Left lobe of liver (tissue), 2 donors: ENCODE measurements at regions not wholly inside any gene's neighbourhood (a gene's known extent, or its start where the extent isn't known, plus 50 kb on each side); places are given as distances from the start of the nearest gene placed in this dataset.
A peak's percentile ranks its signal among the peaks of the same experiment; 100 is the strongest.
"Not testable (repeated sequence)": the region's sequence is repeated elsewhere in the genome, so short reads cannot be mapped to it uniquely, and the experiment has no call there.

Experiments
- ATAC-seq: fragments of 200-7000 bp; cut with Tn5 transposase; one replicate; pipeline ENCODE4 v1.9.1; 2020; ENCODE audit warnings: mild to moderate bottlenecking, moderate library complexity
- DNase-seq: peaks from one replicate; pipeline ENCODE4 v3.0.0-alpha.2; 2020; ENCODE audit warnings: low spot score
- donor health status: DM: no; HTN: no; CAD: no; lungs with moderate emphysema.
- donor health status: DM: no; HTN: yes; CAD: no.

GRCh38 chr18:51447351-51448342 lies 250.2 kb upstream of the MEX3C start:
- no peak for DNase-seq

DNA sequence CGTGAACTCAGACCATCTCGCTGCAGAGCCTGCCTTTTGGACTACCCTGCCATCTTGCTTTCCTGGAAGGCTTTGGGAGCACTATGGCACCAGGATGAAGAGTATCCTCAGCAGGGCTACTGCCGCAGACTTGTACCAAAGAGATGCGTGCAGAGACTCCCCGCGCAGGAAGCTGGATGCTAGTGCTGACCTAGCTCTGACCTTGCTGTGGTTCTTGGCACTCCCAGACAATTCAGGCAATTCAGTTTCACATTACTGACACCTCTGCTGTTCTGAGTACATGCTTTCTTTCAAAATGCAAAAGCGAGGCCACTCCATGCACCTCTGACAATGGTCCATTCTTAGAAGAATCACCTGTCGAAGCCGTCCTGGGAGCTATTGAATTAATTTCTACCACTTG lies 251.5 kb upstream of the MEX3C start:
- ATAC-seq (no peak), DNase-seq (no peak)

More at GRCh38 chr18:51447351-51448342, 250.2 kb upstream of the MEX3C start:
- no peak for ATAC-seq

DNA sequence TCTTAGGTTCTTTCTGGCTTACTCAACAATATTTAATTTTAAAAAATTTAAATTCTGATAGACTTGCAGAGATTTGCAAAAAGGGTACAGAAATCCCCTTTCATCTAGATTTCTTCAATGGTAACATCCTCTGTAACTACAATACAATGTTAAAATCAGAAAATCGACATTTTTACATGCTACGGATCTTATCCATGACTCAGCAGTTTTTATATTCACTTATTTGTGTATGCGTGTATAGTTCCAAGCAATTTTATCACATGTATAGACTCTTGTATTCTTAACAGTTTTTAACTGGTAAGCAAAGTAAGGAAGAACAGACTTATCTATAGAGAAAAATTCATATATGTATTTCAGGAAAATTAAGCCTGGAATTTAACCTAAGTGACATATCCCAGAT lies 256.1 kb upstream of the MEX3C start:
- ATAC-seq = no peak

DNA sequence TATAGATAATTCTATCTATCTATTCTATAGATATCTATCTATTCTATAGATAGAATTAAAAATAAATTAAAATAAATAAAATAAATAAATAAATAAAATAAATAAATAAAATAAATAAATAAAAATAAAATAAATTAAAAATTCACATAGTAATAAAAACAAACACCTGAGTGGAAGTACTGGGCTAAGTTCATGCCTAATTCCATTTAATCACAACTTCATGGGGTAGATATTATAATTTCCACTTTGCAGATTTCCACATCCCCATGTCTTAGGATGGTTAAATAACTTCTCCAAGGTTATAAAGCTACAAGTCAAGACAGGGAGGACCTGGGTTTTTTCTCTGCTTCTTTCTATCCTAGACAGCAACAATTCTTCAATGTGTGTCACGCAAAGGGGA lies 261.4 kb upstream of the MEX3C start:
- DNase-seq (no peak), ATAC-seq (no peak)

More for the DNA sequence above, 256.1 kb upstream of the MEX3C start:
- no peak for DNase-seq

DNA sequence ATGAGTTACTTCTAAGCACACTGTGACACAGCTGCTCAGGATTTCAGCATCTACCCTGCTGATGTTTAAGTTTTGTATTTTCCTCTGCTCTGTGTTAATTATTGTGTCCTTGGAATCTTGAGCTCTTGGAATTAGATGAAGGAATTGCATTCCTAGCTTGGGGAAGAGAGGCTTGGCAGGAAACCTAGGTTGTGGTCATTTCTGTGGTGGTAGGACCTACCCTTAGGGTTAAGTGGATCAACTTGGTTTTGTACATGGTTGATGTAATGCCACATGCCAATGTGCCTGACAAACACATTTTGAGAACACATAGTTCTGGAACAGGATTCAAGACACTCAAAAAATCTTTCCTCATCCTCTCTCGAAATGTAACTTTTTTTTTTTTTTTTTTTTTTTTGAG lies 264.5 kb upstream of the MEX3C start:
- ATAC-seq (no peak), DNase-seq (no peak)

DNA sequence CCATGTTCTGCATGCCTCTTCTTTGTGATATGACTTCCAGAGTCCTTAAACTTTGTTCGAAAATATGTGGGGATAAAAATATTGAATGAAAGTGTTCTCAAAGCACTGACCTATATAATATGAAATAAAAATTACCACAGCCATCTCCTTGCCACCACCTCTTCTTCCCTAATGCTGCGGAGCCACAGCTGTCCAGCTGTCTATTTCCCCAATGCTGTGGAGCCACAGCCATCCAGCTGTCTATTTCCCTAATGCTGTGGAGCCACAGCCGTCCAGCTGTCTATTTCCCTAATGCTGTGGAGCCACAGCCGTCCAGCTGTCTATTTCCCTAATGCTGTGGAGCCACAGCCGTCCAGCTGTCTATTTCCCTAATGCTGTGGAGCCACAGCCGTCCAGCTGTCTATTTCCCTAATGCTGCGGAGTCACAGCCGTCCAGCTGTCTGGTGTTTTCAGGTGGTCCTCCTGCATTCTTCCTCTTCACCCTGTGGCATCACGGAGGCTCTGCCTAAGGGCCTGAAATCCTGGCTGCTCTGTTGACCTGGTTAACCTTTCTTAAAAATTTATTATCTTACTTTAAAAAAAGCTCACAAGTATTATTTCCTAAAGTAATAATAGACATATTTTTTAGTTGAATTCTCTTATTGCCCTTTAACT lies 266.1 kb upstream of the MEX3C start:
- DNase-seq (no peak), ATAC-seq (no peak)

DNA sequence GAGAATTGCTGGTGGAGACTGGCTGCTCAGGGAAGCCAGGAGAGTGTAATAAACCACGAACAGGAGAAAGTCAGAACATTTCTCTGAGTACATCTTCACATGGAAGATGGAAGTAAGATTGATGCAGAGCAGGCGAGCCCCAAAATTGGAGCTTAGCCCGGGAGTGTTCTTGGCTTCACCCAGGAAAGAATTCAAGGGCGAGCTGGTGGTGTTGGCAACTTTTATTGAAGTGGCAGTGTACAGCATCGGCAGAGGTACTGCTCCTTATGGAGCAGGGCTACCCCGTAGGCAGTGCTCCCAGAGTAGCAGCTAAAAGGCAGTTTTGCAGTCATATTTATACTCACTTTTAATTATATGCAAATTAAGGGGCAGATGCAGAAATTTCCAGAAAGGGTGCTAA lies 281.4 kb upstream of the MEX3C start:
- ATAC-seq = no peak
- no peak for DNase-seq

DNA sequence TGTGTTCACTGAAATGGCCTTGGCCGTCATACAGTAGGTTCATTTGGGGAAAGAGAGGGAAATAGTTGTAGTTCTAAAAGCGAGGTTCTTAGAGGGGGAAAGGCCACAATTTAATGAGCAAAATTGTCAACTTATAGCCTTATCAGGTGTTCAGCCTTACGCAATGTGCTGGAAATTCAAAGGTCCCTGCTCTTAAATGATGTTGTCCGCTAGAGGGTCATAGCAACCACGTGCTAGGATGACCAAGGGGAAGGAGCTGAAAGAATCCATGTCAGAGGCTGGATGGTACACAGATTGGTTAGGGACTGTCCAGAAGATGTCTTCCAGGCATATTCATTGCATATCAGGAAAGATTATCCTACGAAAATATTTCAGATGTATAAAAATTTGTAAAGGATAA lies 282.3 kb upstream of the MEX3C start:
- no peak for DNase-seq
- no peak for ATAC-seq

GRCh38 chr18:51480407-51481261 lies 283.2 kb upstream of the MEX3C start:
- no peak for DNase-seq

GRCh38 chr18:51486735-51487366 lies 289.4 kb upstream of the MEX3C start:
- no peak for DNase-seq
- no peak for ATAC-seq

More at GRCh38 chr18:51480407-51481261, 283.2 kb upstream of the MEX3C start:
- no peak for ATAC-seq

GRCh38 chr18:51490417-51490816 lies 292.9 kb upstream of the MEX3C start:
- no peak for ATAC-seq

GRCh38 chr18:51490860-51491259 lies 293.4 kb upstream of the MEX3C start:
- DNase-seq (no peak), ATAC-seq (no peak)

More at GRCh38 chr18:51490417-51490816, 292.9 kb upstream of the MEX3C start:
- DNase-seq = no peak

DNA sequence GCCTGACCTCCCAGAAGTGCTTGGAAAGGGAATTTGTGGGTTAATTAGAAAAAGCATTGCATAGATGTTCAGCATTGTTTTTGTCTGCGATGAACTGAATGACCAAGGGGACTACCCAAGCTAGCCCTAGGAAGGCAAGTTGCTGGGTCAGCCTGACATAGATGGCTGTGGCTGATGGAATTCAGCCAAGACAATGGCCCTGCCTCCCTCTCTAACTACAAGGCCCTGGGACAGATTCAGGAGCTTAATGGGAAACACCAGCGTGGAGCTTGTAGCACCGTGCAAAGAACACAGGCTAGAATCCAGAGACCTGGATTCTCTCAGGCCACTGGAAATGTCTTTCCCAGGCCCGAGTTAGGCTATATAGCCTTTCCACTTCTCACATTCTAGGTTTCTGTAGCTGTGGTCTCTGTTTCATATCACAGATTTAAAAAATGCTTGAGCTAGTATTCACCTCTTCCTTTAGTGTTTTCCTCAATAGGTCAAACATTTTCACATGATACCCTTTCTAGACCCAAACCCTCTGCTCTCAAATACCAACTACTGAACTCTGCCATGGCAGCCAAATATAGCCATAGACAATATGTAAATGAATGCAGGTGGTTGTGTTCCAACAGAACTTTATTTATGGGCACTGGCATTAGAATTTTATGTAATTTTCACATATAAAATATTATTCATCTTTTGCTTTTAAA lies 294.3 kb upstream of the MEX3C start:
- no peak for ATAC-seq
- no peak for DNase-seq

DNA sequence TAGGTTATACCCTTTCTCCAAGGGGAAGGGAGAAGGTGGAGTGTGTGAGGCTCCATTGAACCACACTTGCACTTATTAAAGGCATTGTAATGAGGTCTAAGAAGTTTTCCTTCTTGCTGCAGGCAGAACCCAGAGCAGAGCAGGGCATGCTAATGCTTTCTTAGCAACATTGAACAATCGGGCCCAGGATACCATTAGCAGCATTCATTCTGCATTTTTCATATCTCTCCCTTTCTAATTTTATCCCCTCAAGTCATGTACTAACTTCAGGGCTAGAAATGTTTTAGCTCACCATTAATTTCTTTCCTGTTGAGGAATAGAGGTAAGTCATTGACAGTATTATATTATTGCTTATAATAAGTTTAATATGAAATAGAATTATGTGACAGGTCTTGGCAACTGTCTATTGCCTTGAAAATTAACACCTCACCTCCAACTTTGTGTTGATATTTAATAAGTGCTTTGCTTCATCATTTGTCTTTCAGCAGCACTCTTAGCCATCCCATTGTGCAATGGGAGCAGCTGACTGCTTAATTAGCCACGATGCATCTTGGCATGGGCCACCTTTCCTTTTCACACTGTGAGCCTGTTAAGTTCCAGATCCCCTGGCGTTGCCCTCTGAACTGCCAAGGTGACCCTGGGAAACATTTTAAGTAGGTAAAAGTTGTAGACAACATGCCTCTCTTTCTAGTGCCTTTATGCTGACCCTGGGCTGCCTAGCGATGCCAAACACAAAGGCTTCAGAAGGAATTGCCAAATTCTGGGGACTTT lies 300.8 kb upstream of the MEX3C start:
- DNase-seq = no peak
- no peak for ATAC-seq

GRCh38 chr18:51503351-51503750 lies 305.9 kb upstream of the MEX3C start:
- ATAC-seq (no peak), DNase-seq (no peak)

DNA sequence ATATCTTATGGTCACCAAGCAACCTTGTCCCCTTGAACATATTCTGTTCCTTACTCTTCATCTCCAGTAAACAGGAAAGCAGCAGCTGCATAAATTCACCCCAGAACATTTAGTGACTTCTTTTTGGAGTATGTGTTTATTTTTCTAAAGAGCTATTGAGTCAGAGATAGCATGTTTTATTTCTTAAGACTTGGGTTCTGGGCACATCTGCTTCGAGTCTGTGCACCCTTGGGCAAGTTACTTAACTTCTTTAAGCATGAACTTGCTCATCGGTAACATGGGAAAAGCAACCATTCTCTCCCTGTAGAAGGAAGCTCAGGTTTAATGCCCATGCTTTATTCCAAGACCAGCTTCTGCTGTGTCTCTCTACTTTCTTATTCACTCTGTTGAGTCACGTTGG lies 309.3 kb upstream of the MEX3C start:
- no peak for DNase-seq
- no peak for ATAC-seq

GRCh38 chr18:51508410-51508809 lies 310.9 kb upstream of the MEX3C start:
- not testable (repeated sequence) for DNase-seq, ATAC-seq

DNA sequence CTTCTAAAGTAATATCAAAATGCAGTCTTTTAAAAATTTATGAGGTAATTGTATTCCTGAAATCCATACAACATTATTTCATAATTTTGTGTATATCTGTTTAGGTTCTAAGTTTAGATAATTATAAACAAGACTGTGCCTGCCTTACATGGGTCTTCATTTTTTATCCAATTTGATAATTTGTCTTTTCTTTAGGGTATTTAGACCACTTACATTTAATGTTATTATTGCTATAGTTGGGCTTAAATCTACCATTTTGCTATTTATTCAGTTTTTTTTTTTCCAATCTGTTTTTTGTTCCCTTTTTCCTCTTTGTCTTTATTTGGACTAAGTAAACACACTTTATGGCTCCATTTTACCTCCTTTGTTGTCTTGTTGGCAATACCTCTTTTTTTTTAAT lies 312.5 kb upstream of the MEX3C start:
- DNase-seq (no peak), ATAC-seq (no peak)

DNA sequence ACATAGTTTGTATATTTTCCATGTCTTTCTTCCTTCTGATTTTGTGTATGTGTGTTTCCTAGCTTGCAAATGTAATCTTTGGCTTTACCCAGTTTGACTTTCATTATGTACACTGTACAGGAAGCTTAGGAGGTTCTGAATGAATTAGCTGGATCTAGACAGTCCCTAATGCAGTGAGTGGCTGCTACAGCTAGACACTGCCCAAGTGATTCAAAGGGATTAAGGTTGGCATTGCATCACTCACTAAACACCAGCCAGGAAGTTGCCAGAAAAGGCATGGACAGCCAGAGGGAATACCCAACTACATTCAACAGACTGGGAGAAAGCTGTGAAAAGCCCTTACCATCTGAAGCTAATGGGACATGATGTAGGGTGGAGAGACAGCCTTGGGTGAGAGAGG lies 316.0 kb upstream of the MEX3C start:
- ATAC-seq (peak; percentile 19), DNase-seq (no peak)
